A673 (cell line): ENCODE measurements at regions not wholly inside any gene's neighbourhood (a gene's known extent, or its start where the extent isn't known, plus 50 kb on each side); places are given as distances from the start of the nearest gene placed in this dataset.

ENCODE experiments used
- BruUV-seq: library from RNA; stranded (reverse); fragments of 400-500 nt; replicated peaks from 2 replicates; lab custom pipeline; 2021; lab: Mats Ljungman, UMichigan
- CTCF ChIA-PET: fragments of 300-600 bp; sonication (Branson Sonifier 250); formaldehyde crosslinking; loops from one replicate; lab custom pipeline; 2022; ENCODE audit warnings: antibody characterized with exemption; lab: Charles Lee
- POLR2A ChIA-PET: fragments of 300-600 bp; sonication (Branson Sonifier 250); formaldehyde crosslinking; loops from one replicate; lab custom pipeline; 2022; ENCODE audit warnings: antibody characterized with exemption; ENCODE audit not compliant: low non-redundant PET; lab: Charles Lee
- DNase-seq: peaks from one replicate; pipeline ENCODE4 v3.0.0-alpha.2; 2015; ENCODE audit warnings: low spot score
- H3K27ac ChIP-seq: fragments of 200-600 bp; sonication (generic); 2 replicates; pipeline ENCODE4 v1.5.1; 2016; ENCODE audit warnings: mixed run types, low read depth, mild to moderate bottlenecking, mixed read lengths, antibody characterized with exemption, low read length; ENCODE audit not compliant: poor library complexity, severe bottlenecking
- H3K27me3 ChIP-seq: fragments of 200-600 bp; sonication (generic); replicated peaks from 2 replicates; pipeline ENCODE4 v1.6.1; 2017; ENCODE audit warnings: mixed run types, low read depth, mild to moderate bottlenecking, mixed read lengths, antibody characterized with exemption, low read length; ENCODE audit not compliant: insufficient read depth, poor library complexity
- H3K36me3 ChIP-seq: fragments of 200-600 bp; sonication (generic); 2 replicates; pipeline ENCODE4 v1.6.1; 2016; ENCODE audit warnings: mixed run types, mild to moderate bottlenecking, mixed read lengths, antibody characterized with exemption, low read length; ENCODE audit not compliant: insufficient read depth, poor library complexity, severe bottlenecking
- H3K4me1 ChIP-seq: fragments of 200-600 bp; sonication (generic); 2 replicates; pipeline ENCODE4 v1.6.1; 2017; ENCODE audit warnings: mixed run types, mild to moderate bottlenecking, mixed read lengths, antibody characterized with exemption, low read length; ENCODE audit not compliant: insufficient read depth, poor library complexity, severe bottlenecking
- H3K4me3 ChIP-seq: fragments of 200-600 bp; sonication (generic); 2 replicates; pipeline ENCODE4 v1.5.1; 2016; ENCODE audit warnings: low read depth, mixed run types, mild to moderate bottlenecking, mixed read lengths, low read length; ENCODE audit not compliant: poor library complexity, severe bottlenecking
- H3K9me3 ChIP-seq: fragments of 200-600 bp; sonication (generic); 2 replicates; pipeline ENCODE4 v1.6.1; 2016; ENCODE audit warnings: mixed run types, low read depth, mild to moderate bottlenecking, mixed read lengths, antibody characterized with exemption, low read length; ENCODE audit not compliant: poor library complexity, severe bottlenecking
- CTCF ChIP-seq: fragments of 300-800, 200-600 bp; sonication (generic); conservative IDR thresholded peaks from 2 replicates; pipeline ENCODE4 v1.5.1; 2017; ENCODE audit warnings: low read depth, mild to moderate bottlenecking, antibody characterized with exemption, low read length, moderate library complexity, mixed read lengths
- EZH2 ChIP-seq: fragments of 200-600 bp; sonication (generic); IDR thresholded peaks from 2 replicates; pipeline ENCODE4 v1.6.1; 2017; ENCODE audit warnings: borderline replicate concordance, low read depth, mild to moderate bottlenecking, mixed read lengths, antibody characterized with exemption, low read length; ENCODE audit not compliant: poor library complexity, severe bottlenecking
- intact Hi-C: fragments of 100-400 bp; cut with micrococcal nuclease; formaldehyde crosslinking; loops from one replicate; pipeline ENCODE4 v1.10.0; 2022; ENCODE audit not compliant: unreplicated experiment

- Histone ChIP-seq H3K4me1 (no peaks in the 10 kb centered on the region), H3K4me3 (no peak overlapping the region), H3K27me3 (no peaks in the 10 kb centered on the region), H3K9me3 (peaks cover 46% of the 10 kb centered on the region), H3K36me3 (no peaks in the 10 kb centered on the region), H3K27ac (no peak overlapping the region)
- POLR2A ChIA-PET: no interaction called here
- CTCF ChIA-PET: interaction anchor here (0.6 kb wide), 1 partner anchor 1481 kb away, joined by 3 read pairs; no protein-coding TSS in a partner anchor
- no TSS peak for BruUV-seq
- no peak for DNase-seq
- intact Hi-C loops: no loop called here
- no peak for TF ChIP-seq CTCF
- no peak for TF ChIP-seq EZH2
Observed at GRCh38 chr7:52911326-52911725, 124.1 kb upstream of the POM121L12 start.

- no peak overlapping the region for H3K27ac ChIP-seq
- H3K4me3 ChIP-seq: no peak overlapping the region
- BruUV-seq: no TSS peak
- no peaks in the 10 kb centered on the region for H3K27me3 ChIP-seq
- intact Hi-C loops: no loop called here
- ChIA-PET POLR2A (no interaction called here), CTCF (no interaction called here)
- no peaks in the 10 kb centered on the region for H3K36me3 ChIP-seq
- DNase-seq: no peak
- H3K4me1 ChIP-seq: no peaks in the 10 kb centered on the region
- peaks cover 48% of the 10 kb centered on the region for H3K9me3 ChIP-seq
- no peak for TF ChIP-seq CTCF
- no peak for TF ChIP-seq EZH2
Observed at GRCh38 chr7:52909935-52910334, 125.5 kb upstream of the POM121L12 start.

GRCh38 chr7:52909131-52909530 is 126.3 kb upstream of the POM121L12 start:
- no TSS peak for BruUV-seq
- no peaks in the 10 kb centered on the region for H3K4me1 ChIP-seq
- CTCF ChIA-PET: no interaction called here
- H3K27me3 ChIP-seq: no peaks in the 10 kb centered on the region
- H3K27ac ChIP-seq: no peak overlapping the region
- intact Hi-C loops: no loop called here
- peaks cover 42% of the 10 kb centered on the region for H3K9me3 ChIP-seq
- no peaks in the 10 kb centered on the region for H3K36me3 ChIP-seq
- no peak for DNase-seq
- no peak for TF ChIP-seq EZH2
- no peak for TF ChIP-seq CTCF
- POLR2A ChIA-PET: no interaction called here
- H3K4me3 ChIP-seq: no peak overlapping the region
